ENCODE measurements at regions not wholly inside any gene's neighbourhood (a gene's known extent, or its start where the extent isn't known, plus 50 kb on each side); places are given as distances from the start of the nearest gene placed in this dataset.

GRCh38 chr2:453132-453531, 165.2 kb upstream of the ALKAL2 start:
- TF ChIP-seq ZSCAN29 (IDR thresholded peaks at IDR 0.05), result no peak
- no peak for TF ChIP-seq STAT3 (IDR thresholded peaks at IDR 0.05; ENCODE audit: low read depth, low read length)
- TF ChIP-seq POLR2A (IDR thresholded peaks at IDR 0.05; ENCODE audit: low read depth, low read length), result no peak
- no peak for TF ChIP-seq CTCF (IDR thresholded peaks at IDR 0.05 in 2 of 3, conservative IDR thresholded peaks at IDR 0.05 in 1 of 3; ENCODE audit: control insufficient read depth in 2 of 3, extremely low read depth in 1 of 3, insufficient read depth in 1 of 3, low read depth in 3 of 3, low read length in 3 of 3)
- no peak for TF ChIP-seq EGR1 (IDR thresholded peaks at IDR 0.05; ENCODE audit: borderline replicate concordance in 1 of 2, low read depth in 2 of 2, low read length in 2 of 2)
- no peak for TF ChIP-seq ZNF217 (IDR thresholded peaks at IDR 0.05)
- TF ChIP-seq CBX3 (IDR thresholded peaks at IDR 0.05; ENCODE audit: borderline replicate concordance, low read depth), result no peak
- no peak for TF ChIP-seq EZH2 (IDR thresholded peaks at IDR 0.05; ENCODE audit: borderline replicate concordance, control insufficient read depth, low read depth, low read length)
- no peak for TF ChIP-seq GABPA (IDR thresholded peaks at IDR 0.05; ENCODE audit: low read depth)
- no peak for TF ChIP-seq MEF2B (IDR thresholded peaks at IDR 0.05; ENCODE audit: partially characterized antibody, poor library complexity, severe bottlenecking)

Data from GM12878 (cell line).